Activated CD8-positive, alpha-beta memory T cell treated with anti-CD3 and anti-CD28 coated beads, Interleukin-2, amount 10 ng/mL, durations not matched to agents 7 days and 5 days (primary cell): ENCODE measurements at regions not wholly inside any gene's neighbourhood (a gene's known extent, or its start where the extent isn't known, plus 50 kb on each side); places are given as distances from the start of the nearest gene placed in this dataset.
"Not testable (repeated sequence)": the region's sequence is repeated elsewhere in the genome, so short reads cannot be mapped to it uniquely, and the experiment has no call there.

ENCODE experiments used
- ATAC-seq: fragments of 150-1000 bp; cut with Tn5 transposase; one replicate; pipeline ENCODE4 v1.10.0; 2021; ENCODE audit warnings: moderate library complexity
- CTCF ChIA-PET: fragments of 350-600 bp; sonication (Branson Sonifier 250); formaldehyde crosslinking; loops from one replicate; lab custom pipeline; 2021; ENCODE audit warnings: antibody characterized with exemption; lab: Charles Lee
- DNase-seq: peaks from one replicate; pipeline ENCODE4 v3.0.0-alpha.2; 2020
- H3K27ac Mint-ChIP-seq: one replicate; pipeline ENCODE4 v1.8.0; 2021; ENCODE audit warnings: mild to moderate bottlenecking, mixed read lengths
- H3K27me3 Mint-ChIP-seq: one replicate; pipeline ENCODE4 v1.8.0; 2021; ENCODE audit warnings: mixed read lengths
- H3K36me3 Mint-ChIP-seq: one replicate; pipeline ENCODE4 v1.8.0; 2021; ENCODE audit warnings: mild to moderate bottlenecking, mixed read lengths
- H3K4me1 Mint-ChIP-seq: one replicate; pipeline ENCODE4 v1.8.0; 2021; ENCODE audit warnings: mixed read lengths
- H3K4me3 Mint-ChIP-seq: one replicate; pipeline ENCODE4 v1.8.0; 2021; ENCODE audit warnings: mild to moderate bottlenecking, moderate library complexity, mixed read lengths
- H3K9me3 Mint-ChIP-seq: one replicate; pipeline ENCODE4 v1.8.0; 2022; ENCODE audit warnings: low read depth, mixed read lengths

GRCh38 chrX:13215729-13216128, 104.1 kb downstream of the ATXN3L start:
- no peak for DNase-seq
- Mint-ChIP-seq H3K9me3 (no peaks in the 10 kb centered on the region), H3K36me3 (no peaks in the 10 kb centered on the region), H3K4me1 (peaks cover 3% of the 10 kb centered on the region), H3K4me3 (no peak overlapping the region), H3K27me3 (no peaks in the 10 kb centered on the region), H3K27ac (no peak overlapping the region)
- ATAC-seq: no peak
- CTCF ChIA-PET: no interaction called here

- ATAC-seq (no peak), DNase-seq (no peak)
- Mint-ChIP-seq H3K27ac (no peak overlapping the region), H3K4me1 (peaks cover 3% of the 10 kb centered on the region), H3K36me3 (no peaks in the 10 kb centered on the region), H3K9me3 (no peaks in the 10 kb centered on the region), H3K27me3 (no peaks in the 10 kb centered on the region), H3K4me3 (no peak overlapping the region)
- CTCF ChIA-PET: no interaction called here
These were observed 107.6 kb downstream of the ATXN3L start for GRCh38 chrX:13212191-13212651.

GRCh38 chrX:13210142-13210541, 109.7 kb downstream of the ATXN3L start:
- H3K4me3 Mint-ChIP-seq, H3K9me3 Mint-ChIP-seq, H3K27me3 Mint-ChIP-seq, H3K36me3 Mint-ChIP-seq, H3K4me1 Mint-ChIP-seq, H3K27ac Mint-ChIP-seq, CTCF ChIA-PET, DNase-seq, ATAC-seq: not testable (repeated sequence)

- H3K4me1 Mint-ChIP-seq, ATAC-seq, H3K9me3 Mint-ChIP-seq, CTCF ChIA-PET, H3K27ac Mint-ChIP-seq, H3K27me3 Mint-ChIP-seq, H3K4me3 Mint-ChIP-seq, H3K36me3 Mint-ChIP-seq, DNase-seq: not testable (repeated sequence)
These were observed 110.1 kb downstream of the ATXN3L start for GRCh38 chrX:13209704-13210103.

- no peaks in the 10 kb centered on the region for H3K9me3 Mint-ChIP-seq
- no peak for ATAC-seq
- CTCF ChIA-PET: no interaction called here
- no peaks in the 10 kb centered on the region for H3K27me3 Mint-ChIP-seq
- H3K4me1 Mint-ChIP-seq: peaks cover 3% of the 10 kb centered on the region
- no peak overlapping the region for H3K4me3 Mint-ChIP-seq
- no peaks in the 10 kb centered on the region for H3K36me3 Mint-ChIP-seq
- no peak overlapping the region for H3K27ac Mint-ChIP-seq
- DNase-seq: no peak
These were observed 111.4 kb downstream of the ATXN3L start for GRCh38 chrX:13208281-13208935.

GRCh38 chrX:13203271-13203670, 116.6 kb downstream of the ATXN3L start:
- H3K27me3 Mint-ChIP-seq: no peaks in the 10 kb centered on the region
- ATAC-seq (no peak), DNase-seq (no peak)
- no peak overlapping the region for H3K4me3 Mint-ChIP-seq
- CTCF ChIA-PET: no interaction called here
- H3K9me3 Mint-ChIP-seq: no peaks in the 10 kb centered on the region
- no peak overlapping the region for H3K27ac Mint-ChIP-seq
- no peaks in the 10 kb centered on the region for H3K4me1 Mint-ChIP-seq
- no peaks in the 10 kb centered on the region for H3K36me3 Mint-ChIP-seq

- CTCF ChIA-PET: no interaction called here
- H3K27ac Mint-ChIP-seq: no peak overlapping the region
- no peaks in the 10 kb centered on the region for H3K9me3 Mint-ChIP-seq
- no peak overlapping the region for H3K4me3 Mint-ChIP-seq
- ATAC-seq: no peak
- H3K4me1 Mint-ChIP-seq: no peaks in the 10 kb centered on the region
- no peak for DNase-seq
- H3K27me3 Mint-ChIP-seq: no peaks in the 10 kb centered on the region
- no peaks in the 10 kb centered on the region for H3K36me3 Mint-ChIP-seq
These were observed 118.1 kb downstream of the ATXN3L start for GRCh38 chrX:13201605-13202219.

GRCh38 chrX:13200398-13200797, 119.5 kb downstream of the ATXN3L start:
- no peak for DNase-seq
- Mint-ChIP-seq H3K27ac (no peak overlapping the region), H3K9me3 (no peaks in the 10 kb centered on the region), H3K4me3 (no peak overlapping the region), H3K27me3 (no peaks in the 10 kb centered on the region), H3K4me1 (no peaks in the 10 kb centered on the region), H3K36me3 (no peaks in the 10 kb centered on the region)
- CTCF ChIA-PET: no interaction called here
- no peak for ATAC-seq

- no peak for DNase-seq
- no peaks in the 10 kb centered on the region for H3K4me1 Mint-ChIP-seq
These were observed 121.1 kb downstream of the ATXN3L start for GRCh38 chrX:13198762-13199064.

GRCh38 chrX:13198056-13198761, 121.6 kb downstream of the ATXN3L start:
- no peaks in the 10 kb centered on the region for H3K9me3 Mint-ChIP-seq
- no peaks in the 10 kb centered on the region for H3K36me3 Mint-ChIP-seq
- ATAC-seq (no peak), DNase-seq (no peak)
- no peak overlapping the region for H3K4me3 Mint-ChIP-seq
- no peaks in the 10 kb centered on the region for H3K4me1 Mint-ChIP-seq
- CTCF ChIA-PET: no interaction called here
- no peak overlapping the region for H3K27ac Mint-ChIP-seq
- H3K27me3 Mint-ChIP-seq: no peaks in the 10 kb centered on the region

More at GRCh38 chrX:13198762-13199064, 121.1 kb downstream of the ATXN3L start:
- H3K4me3 Mint-ChIP-seq: no peak overlapping the region
- CTCF ChIA-PET: no interaction called here
- no peaks in the 10 kb centered on the region for H3K9me3 Mint-ChIP-seq
- H3K27ac Mint-ChIP-seq: no peak overlapping the region
- no peaks in the 10 kb centered on the region for H3K36me3 Mint-ChIP-seq
- ATAC-seq: no peak
- no peaks in the 10 kb centered on the region for H3K27me3 Mint-ChIP-seq

- Mint-ChIP-seq H3K4me3 (no peak overlapping the region), H3K4me1 (no peaks in the 10 kb centered on the region), H3K27ac (no peak overlapping the region), H3K27me3 (no peaks in the 10 kb centered on the region), H3K36me3 (no peaks in the 10 kb centered on the region), H3K9me3 (no peaks in the 10 kb centered on the region)
- ATAC-seq (no peak), DNase-seq (no peak)
- CTCF ChIA-PET: no interaction called here
These were observed 123.1 kb downstream of the ATXN3L start for GRCh38 chrX:13196782-13197181.

GRCh38 chrX:13195340-13195739, 124.5 kb downstream of the ATXN3L start:
- Mint-ChIP-seq H3K4me1 (no peaks in the 10 kb centered on the region), H3K27ac (no peak overlapping the region), H3K36me3 (no peaks in the 10 kb centered on the region), H3K4me3 (no peak overlapping the region), H3K27me3 (no peaks in the 10 kb centered on the region), H3K9me3 (no peaks in the 10 kb centered on the region)
- ATAC-seq (no peak), DNase-seq (no peak)
- CTCF ChIA-PET: no interaction called here

- Mint-ChIP-seq H3K27me3 (no peaks in the 10 kb centered on the region), H3K27ac (no peak overlapping the region), H3K9me3 (no peaks in the 10 kb centered on the region), H3K4me3 (no peak overlapping the region), H3K4me1 (no peaks in the 10 kb centered on the region), H3K36me3 (no peaks in the 10 kb centered on the region)
- DNase-seq: no peak
- no peak for ATAC-seq
- CTCF ChIA-PET: no interaction called here
These were observed 125.4 kb downstream of the ATXN3L start for GRCh38 chrX:13194291-13195103.
